HG02970 (cell line): ENCODE measurements at regions not wholly inside any gene's neighbourhood (a gene's known extent, or its start where the extent isn't known, plus 50 kb on each side); places are given as distances from the start of the nearest gene placed in this dataset.

Source experiments
- ATAC-seq: cut with Tn5 transposase; IDR thresholded peaks from one replicate; pipeline ENCODE4 v1.9.1; 2021; ENCODE audit warnings: mild to moderate bottlenecking, moderate library complexity, moderate number of reproducible peaks; ENCODE audit not compliant: unreplicated experiment, low FRiP score

DNA sequence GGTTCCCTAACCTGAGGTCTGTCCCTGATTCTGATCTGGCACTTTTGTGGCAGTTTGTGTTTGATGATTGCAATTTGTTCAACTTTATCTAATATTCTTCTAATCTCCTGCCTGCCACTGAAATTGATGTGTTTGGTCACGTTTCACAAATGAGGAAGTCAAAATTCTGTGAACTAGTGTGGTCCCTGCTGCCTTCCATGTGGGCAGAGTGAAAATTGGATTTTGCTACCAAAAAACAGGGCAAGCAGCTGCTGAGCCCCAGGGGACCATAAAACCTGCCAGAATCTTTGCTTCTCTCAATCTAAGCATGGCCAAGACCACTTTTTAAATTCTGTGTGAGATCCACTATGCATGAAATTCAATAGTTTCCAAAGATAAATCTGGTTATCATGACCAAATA is 195.5 kb upstream of the CYRIA start:
- ATAC-seq = no peak

DNA sequence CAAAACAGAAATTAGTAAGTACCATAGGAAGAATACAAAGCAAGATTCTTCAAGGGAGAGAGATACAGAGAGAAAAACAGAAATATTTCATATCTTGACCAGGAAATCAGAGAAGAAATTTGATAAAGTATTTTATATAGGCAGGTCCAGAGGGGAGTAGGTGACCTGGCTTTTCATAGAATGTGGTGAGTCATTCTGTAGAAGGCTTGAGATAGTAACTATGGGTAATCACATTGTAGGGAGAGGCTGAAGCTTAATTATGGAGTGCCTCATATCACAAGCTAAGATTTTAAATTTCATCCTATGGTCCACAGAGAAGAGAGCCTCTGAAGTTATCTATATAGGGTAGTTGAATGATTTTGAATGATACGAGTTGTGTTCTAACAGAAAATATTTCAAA is 195.0 kb upstream of the CYRIA start:
- ATAC-seq = no peak

DNA sequence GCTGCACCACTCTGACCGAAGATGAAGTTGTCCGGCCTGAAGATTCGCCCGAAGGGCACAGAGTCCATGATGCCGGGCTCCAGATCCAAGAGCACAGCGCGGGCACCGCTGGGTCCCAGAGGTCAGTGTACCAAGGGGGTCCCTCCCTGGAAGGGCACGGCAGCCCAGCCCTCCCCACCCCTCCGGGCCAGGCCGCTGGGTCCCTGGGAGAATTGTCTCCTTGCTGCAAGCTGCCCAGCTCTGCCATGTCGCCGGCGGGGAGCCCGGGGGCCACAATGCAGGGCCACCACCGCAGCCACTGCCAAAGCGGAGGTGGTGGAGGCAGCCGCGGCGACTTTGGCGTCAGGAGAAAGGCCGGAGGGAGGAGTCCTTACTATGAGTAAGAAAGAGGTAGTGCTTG is 189.5 kb upstream of the CYRIA start:
- no peak for ATAC-seq

DNA sequence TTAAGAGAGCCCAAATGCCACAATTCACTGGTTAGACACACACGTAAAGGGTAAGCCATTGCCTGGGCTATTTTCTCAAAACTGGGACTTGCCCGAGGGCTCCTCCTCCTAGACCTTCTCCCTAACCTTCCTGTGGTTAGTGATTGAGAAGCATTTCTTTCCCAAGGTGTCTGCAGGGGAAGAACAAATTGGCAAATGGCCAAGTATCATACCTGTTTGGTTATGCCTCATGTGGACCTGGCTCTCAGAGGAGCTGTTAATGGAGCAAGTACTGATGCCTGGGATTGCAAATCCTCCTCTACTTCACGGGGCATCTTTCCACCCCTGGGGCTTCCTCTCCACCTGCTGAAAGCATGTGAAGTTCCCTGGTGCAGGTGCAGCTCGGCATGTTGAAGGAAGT is 187.5 kb upstream of the CYRIA start:
- no peak for ATAC-seq

DNA sequence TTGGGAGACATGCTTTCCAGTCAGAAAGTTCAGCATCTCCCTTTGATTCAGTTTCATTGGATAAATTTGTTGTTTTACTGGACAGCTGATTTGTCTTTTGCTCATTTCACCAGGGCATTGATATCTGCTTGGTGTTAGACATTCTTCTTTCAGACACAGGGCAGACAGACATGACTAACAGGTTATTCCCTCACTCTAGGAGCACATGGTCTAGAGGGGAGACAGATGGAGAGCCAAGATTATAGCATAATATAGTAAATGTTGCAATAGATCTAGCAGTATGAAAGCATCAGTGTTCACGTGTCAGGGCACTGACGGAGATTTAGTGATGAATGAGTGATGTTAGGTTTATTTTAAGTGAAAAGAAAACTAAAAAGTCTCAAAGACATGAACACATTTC is 187.0 kb upstream of the CYRIA start:
- ATAC-seq = no peak

DNA sequence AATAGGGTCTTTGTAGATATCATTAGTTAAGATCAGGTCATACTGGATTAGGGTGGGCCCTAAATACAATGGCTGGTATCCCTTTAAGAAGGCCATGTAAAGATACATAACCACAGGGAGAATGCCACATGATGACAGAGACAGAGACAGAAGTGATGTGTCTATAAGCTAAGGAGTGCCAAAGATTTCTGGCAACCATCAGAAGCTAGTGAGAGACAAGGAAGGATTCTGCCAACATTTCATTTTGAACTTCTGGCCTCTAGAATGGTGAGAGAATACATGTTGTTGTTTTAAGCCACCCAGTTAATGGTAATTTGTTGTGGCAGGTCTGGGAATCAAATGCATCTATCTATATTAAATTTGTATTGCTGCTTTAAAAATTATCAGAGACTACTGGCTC is 185.5 kb upstream of the CYRIA start:
- no peak for ATAC-seq

DNA sequence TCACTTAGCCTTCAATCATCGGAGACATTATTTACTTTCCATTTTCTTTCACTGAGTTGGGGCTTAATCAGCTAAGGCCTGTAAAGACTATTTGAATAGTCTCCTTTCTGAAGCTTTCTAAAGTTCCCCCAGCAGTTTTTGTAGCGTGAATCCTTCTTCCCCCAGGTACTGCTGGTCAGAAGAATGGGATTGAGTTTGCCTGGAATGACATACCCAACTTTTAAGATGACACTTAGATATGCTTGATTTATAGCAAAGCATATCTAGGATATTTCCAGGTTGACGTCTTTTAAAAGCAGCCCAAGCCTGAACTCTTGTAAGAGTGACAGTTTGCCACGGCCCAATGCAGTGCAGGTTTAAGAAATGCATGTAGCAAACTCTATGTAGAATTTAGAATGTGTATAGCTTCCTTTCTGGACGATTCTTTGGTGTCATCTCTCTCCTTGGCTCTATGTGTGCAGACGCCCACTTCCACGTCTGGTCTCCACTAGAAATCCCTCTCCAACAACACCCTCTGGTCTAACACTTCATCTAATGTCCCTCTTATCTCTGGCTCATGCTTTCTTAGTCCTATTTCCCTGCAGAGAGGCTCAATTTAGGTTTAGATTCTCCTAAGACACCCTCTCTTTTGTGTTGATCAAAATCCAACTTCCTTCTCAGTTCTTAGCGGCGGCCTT is 175.0 kb upstream of the CYRIA start:
- ATAC-seq = no peak

DNA sequence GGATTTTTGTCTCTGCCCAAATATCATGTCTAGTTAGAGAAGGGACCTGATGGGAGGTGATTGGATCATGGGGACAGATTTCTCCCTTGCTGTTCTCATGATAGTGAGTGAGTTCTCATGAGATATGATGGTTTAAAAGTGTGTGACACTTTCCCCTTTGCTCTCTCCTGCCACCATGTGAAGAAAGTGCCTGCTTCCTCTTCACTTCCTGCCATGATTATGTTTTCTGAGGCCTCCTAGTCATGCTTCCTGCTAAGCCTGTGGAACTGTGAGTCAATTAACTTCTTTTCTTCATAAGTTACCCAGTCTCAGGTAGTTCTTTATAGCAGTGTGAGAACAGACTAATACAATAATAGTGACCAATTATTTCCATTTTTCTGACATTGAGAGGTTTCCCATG is 167.3 kb upstream of the CYRIA start:
- ATAC-seq = no peak

DNA sequence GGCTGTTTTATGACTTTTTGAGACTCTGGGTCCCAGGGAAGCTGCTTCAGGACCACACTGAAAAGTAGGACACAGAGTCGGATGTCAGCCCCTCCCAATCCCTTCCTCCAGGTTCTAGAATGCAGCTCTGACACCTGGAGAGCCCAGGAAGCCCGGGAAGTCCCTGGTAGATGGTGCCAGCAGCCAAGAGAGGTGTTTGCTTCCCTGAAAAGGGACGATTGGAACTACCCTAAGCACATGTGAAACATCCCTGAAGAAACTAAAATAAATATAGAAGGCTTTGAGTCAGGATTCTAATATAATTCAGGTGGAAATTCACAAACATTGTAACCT is 163.2 kb upstream of the CYRIA start:
- ATAC-seq = no peak

DNA sequence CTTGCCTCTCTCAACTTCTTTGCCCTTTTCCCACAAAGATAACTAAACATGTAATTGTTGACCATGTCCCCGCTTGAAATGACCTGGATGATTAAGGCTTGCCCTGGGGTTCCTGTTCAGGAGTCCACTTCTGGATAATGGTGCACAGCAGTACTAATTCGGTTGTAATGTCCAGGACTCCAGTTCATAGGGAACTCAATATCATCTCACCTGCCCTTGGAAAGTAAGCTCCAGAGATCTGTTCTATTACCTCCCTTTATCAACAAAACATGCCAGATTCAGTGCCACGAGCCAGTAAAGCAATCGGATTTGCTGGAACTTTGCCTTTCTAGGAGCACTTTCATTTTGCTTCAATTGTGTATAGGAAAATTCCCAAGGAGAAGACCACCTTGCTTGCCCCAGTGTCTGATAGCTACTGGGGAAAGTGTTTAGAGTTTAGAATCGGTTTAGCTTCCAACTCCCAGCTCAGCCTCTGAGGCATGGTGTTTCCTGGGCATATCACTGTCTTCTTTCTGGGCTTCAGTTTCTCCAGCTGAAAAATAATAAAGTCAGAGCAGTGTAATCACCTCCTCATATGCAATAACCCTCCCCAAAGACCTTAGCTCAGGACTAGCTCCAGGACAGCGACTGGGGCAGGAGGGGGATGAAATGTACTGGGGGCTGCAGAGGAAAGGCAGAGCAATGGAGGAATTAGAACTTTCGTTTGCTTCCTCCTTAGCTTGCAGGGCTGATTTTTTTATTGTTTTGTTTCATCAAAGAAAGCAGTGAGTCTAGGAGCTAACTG is 162.6 kb upstream of the CYRIA start:
- no peak for ATAC-seq

DNA sequence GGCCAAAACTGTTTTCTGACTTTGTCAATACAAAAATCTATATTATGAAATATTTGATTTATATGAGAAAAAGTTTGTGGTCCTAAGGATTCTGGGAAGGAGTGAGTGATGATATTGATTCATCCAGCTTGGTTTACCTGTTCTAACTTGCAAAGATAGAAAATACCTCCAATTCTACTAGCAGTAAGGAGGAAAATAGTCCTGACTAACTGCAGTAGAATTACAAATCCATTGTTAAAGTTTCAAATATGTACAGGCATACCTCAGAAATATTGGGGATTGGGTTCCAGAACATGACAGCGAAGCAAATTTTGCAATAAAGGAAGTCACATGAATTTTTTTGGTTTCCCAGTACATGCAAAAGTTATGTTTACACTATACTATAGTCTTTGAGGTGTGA is 158.8 kb upstream of the CYRIA start:
- ATAC-seq = no peak

DNA sequence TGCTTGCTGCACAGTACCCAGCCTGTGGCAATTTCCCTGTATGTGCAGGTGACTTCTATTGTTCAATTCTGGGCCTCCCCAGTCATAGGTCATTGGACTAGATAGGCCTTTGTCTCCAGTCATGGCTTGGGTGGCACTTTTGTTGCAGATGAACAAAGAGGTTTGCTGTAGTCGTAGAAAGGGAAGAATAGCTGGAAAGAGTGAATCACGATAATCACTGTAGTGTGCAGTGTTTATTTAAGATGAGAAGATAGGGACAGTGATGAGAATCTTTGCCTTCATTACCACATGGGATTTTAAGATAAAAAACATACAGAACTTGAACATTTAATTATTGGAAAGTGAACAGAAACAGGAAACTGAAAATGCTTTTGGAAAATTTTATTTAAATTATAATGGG is 156.1 kb upstream of the CYRIA start:
- no peak for ATAC-seq

DNA sequence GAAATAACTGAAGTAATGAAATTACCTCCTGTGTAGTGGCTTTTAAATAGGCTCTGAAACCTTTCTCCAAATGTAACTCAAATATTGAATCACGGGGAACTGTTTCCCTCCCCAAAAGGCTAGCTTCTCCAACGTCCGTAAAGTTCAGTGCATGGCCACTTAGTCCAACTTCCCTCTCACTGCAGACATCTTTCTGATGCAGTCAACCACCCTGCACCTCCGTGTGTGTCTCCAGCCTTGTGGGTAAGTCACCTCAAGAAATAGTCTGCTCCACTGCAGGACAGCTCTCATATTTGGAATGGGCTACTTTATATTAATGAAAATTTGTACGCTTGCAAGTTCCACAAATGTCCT is 152.5 kb upstream of the CYRIA start:
- ATAC-seq = no peak

DNA sequence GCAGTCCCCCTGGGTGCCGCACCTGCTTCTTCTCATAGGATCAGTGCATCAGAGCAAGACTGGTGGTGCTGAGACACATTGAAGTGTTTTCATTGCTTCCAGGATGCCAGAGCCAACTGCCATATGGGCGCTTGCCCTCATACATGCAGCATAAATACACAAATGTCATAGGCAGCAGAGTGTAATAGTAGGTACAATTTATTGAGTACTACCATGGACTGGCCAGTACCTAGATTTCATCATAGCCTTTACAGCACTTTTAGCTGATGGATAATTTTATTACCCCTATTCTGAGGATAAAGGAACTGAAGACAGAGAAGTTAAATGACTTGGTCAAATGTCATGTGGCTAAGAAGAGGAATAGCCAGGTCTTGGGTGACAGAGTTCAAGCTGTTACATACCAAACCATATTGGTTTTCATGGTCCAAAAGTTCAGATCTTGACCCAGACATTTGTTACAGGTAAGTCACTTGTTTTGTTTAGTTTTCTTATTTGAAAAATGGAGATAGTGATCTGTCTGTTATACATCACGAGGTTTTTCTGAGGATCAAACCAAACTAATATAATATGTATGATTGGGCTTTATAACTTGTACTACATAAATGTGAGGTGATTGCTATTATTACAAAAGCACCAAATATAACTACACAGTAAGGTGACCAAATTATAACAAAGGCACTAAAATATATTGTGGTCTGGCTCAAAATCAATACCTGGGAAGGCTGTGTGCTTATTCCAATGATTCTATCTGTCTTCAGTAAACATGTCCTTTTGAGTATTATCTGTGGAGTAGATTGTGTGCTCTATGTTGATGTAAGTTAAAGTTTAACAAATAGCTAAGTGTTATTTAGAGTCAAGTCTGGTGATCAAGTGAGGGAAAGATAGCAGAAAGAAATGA is 151.9 kb upstream of the CYRIA start:
- no peak for ATAC-seq

DNA sequence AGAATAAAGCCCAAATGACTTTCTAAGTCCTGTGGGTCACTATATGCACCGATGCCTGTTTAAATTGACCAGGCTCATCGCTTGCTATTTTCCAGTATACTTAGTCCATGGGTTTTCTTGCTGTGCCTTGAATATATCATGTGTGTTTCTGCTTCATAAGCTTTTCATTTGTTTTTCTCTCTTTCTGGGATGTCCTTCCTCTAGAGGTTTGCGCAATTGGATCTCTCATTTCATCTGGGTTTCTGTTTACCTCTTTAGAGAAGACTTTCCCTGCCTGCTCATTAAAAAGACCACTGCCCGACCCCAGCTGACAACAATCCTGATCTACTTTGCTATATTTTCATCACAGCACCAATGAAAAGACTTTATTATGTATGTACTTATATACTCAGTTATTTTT is 150.9 kb upstream of the CYRIA start:
- ATAC-seq = no peak

DNA sequence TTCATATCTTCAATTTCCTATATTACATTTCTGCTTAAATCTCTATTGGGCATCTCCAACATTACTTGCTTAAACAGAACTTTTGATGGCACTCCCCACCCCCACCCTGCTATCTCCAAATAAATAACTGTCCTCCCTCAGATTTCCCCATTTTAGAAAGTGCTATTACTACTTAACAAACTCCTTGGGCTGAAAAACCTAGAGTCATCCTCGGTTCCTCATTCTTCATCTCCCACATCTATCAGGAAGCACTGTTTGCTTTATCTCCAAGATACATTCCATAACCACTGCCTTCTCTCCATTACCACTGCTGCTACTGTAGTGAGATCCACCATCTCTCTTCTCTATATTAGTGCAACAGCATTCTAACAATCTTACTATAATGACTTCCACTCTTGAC is 150.4 kb upstream of the CYRIA start:
- no peak for ATAC-seq

DNA sequence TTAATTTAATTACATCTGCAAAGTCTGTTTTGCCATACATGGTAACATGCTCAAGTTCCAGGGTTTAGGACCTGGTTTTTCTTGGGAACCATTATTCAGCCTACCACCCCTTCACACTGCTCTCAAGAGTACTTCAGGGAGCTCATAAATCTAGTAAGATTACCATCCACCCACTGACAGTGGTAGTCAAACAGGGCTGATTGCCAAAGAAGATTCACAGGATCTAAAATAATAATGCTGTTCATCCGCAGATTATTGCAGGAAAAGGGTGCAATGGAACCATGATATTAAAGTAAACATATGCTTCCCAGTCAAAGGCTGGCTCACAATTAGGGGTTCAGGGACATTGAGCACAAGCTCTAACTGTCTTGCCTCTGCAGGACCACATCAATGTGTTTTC is 148.0 kb upstream of the CYRIA start:
- ATAC-seq = no peak

DNA sequence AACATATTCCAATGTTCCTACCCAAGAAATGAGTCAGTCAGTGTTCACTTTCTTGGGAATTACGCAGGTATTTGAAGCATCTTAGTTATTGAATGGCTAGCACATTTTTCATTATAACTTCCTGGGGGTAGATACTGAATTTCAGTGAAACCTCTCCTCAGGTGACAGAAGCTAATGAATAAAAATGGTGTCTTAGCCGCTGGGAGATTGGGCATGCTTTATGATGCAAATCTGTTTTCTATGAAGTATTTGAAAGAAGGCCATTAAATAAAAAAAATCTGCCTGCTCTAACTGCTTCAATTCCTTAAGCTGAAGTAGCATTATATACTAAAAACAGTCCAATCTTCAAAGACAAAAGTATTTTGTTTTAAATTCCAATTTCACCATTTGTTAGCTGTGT is 132.8 kb upstream of the CYRIA start:
- no peak for ATAC-seq

DNA sequence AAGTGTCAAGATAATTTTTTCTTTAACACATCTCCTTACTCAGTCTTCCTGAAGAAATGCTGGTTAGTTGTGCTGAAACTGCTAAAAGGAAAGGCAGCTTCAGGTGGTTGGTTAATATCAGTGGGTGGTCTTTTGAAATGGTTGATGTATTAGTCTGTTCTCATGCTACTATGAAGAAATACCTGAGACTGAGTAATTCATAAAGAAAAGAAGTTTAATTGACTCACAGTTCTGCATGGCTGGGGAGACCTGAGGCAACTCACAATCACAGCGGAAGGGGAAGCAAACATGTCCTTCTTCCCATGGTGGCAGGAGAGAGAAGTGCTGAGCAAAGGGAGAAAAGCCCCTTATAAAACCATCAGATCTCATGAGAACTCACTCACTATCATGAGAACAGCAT is 125.9 kb upstream of the CYRIA start:
- no peak for ATAC-seq

DNA sequence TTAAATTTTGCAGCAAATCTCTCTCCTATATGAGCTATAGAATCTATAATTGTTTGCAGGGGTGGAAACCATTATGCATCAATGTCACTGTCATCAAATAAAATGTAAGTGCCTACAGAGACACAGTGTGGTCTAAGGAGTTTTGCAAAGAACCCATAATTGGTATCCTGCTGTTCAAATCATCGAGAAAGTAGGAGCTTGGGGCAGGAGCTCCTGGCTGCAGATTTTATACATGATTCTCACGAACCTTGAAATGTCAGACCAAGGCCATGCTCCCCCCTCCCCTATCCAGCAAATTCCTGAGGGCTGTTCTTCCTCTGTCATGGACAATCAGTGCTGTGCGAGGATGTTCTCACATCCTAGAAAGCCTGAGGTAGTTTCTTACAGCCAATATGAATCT is 119.5 kb upstream of the CYRIA start:
- no peak for ATAC-seq

DNA sequence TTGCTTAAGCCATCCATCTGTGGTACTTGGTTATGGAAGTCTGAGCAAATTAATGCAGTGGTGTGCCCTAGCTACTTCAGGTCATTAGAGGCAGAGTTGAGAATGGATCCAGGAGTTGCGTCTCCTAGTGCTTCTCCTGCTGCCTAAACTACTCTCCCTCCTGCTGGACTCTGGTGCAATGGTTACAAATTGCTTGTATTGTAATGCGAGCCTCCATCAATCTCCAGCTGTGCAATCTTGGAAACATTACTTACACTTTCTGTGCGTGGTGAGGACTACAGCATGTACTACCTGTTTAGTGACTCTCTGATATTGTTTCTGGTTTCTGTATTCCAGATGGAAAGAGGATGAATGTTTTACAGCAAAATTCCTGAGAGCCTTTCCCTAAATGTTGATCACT is 119.0 kb upstream of the CYRIA start:
- ATAC-seq = no peak
